GM12878 (cell line): ENCODE measurements at regions not wholly inside any gene's neighbourhood (a gene's known extent, or its start where the extent isn't known, plus 50 kb on each side); places are given as distances from the start of the nearest gene placed in this dataset.

ENCODE experiments used
- ATAC-seq: fragments of 200-7000 bp; cut with Tn5 transposase; 3 replicates; pipeline ENCODE4 v1.9.1; 2020; ENCODE audit warnings: mild to moderate bottlenecking, moderate library complexity
- BruUV-seq: library from RNA; stranded (reverse); fragments of 400-500 nt; replicated peaks from 2 replicates; lab custom pipeline; 2021; lab: Mats Ljungman, UMichigan
- CTCF ChIA-PET: fragments of 300-600 bp; sonication (Branson Sonifier 250); formaldehyde crosslinking; extraction: SDS; loops from one replicate; lab custom pipeline; 2021; ENCODE audit warnings: inconsistent platforms; lab: Yijun Ruan, JAX
- POLR2A ChIA-PET: fragments of 350-600 bp; formaldehyde crosslinking; extraction: SDS; loops from one replicate; lab custom pipeline; 2021; ENCODE audit warnings: inconsistent platforms; lab: Charles Lee
- RAD21 ChIA-PET: fragments of 300-600 bp; sonication (Branson Sonifier 250); formaldehyde crosslinking; loops from one replicate; lab custom pipeline; 2023; ENCODE audit warnings: antibody characterized with exemption; ENCODE audit not compliant: unreplicated experiment; lab: Charles Lee
- SMC1A ChIA-PET: fragments of 300-600 bp; sonication (Branson Sonifier 250); formaldehyde crosslinking; loops from one replicate; lab custom pipeline; 2023; ENCODE audit not compliant: unreplicated experiment, uncharacterized antibody; lab: Charles Lee
- DNase-seq: peaks from one replicate; pipeline ENCODE4 v3.0.0-alpha.2; 2011; ENCODE audit warnings: low read depth, low spot score
- FAIRE-seq: peaks from 3 replicates; lab custom pipeline; 2011; peaks lifted over from hg19 to GRCh38; lab: Jason Lieb, UNC
- H2AFZ ChIP-seq: 2 replicates; pipeline ENCODE4 v1.6.0; 2011; ENCODE audit warnings: low read depth, low read length, control low read depth; ENCODE audit not compliant: control insufficient read depth
- H3K27ac ChIP-seq: 2 replicates; pipeline ENCODE4 v1.5.1; 2011; ENCODE audit warnings: control low read depth; ENCODE audit not compliant: control insufficient read depth, insufficient read depth
- H3K27me3 ChIP-seq, 2 experiments: replicated peaks in 1 of 2; 2 replicates each; pipeline versions ENCODE4 v1.6.0 to v1.6.1; 2011; ENCODE audit warnings: low read length in 1 of 2; ENCODE audit not compliant: control insufficient read depth in 2 of 2, insufficient read depth in 2 of 2
- H3K36me3 ChIP-seq, 2 experiments: 2 replicates each; pipeline ENCODE4 v1.5.1; 2011; ENCODE audit warnings: low read length in 1 of 2; ENCODE audit not compliant: control insufficient read depth in 2 of 2, insufficient read depth in 2 of 2
- H3K4me1 ChIP-seq: 2 replicates; pipeline ENCODE4 v1.6.1; 2011; ENCODE audit warnings: mild to moderate bottlenecking, low read length, moderate library complexity, mixed read lengths; ENCODE audit not compliant: control insufficient read depth, insufficient read depth
- H3K4me2 ChIP-seq: 2 replicates; pipeline ENCODE4 v1.6.0; 2011; ENCODE audit warnings: control low read depth; ENCODE audit not compliant: control insufficient read depth, insufficient read depth
- H3K4me3 ChIP-seq: fragments of 200-600 bp; sonication (generic); 2 replicates; pipeline ENCODE4 v1.5.1; 2016
- H3K79me2 ChIP-seq: 2 replicates; pipeline ENCODE4 v1.6.0; 2011; ENCODE audit warnings: low read length; ENCODE audit not compliant: control insufficient read depth, insufficient read depth
- H3K9ac ChIP-seq: 2 replicates; pipeline ENCODE4 v1.8.0; 2011; ENCODE audit warnings: low read length, control low read depth, mixed read lengths; ENCODE audit not compliant: control insufficient read depth, insufficient read depth
- H3K9me3 ChIP-seq: replicated peaks from 3 replicates; pipeline ENCODE4 v1.5.1; 2011; ENCODE audit warnings: mild to moderate bottlenecking, low read length; ENCODE audit not compliant: control insufficient read depth, insufficient read depth
- H4K20me1 ChIP-seq: 2 replicates; pipeline ENCODE4 v1.6.0; 2011; ENCODE audit not compliant: control insufficient read depth, insufficient read depth
- CHD1 ChIP-seq: IDR thresholded peaks from 2 replicates; pipeline ENCODE4 v1.6.1; 2012; ENCODE audit warnings: low read depth, low read length, improper control_type of control experiment
- DPF2 ChIP-seq: fragments of 450-650 bp; IDR thresholded peaks from 2 replicates; pipeline ENCODE4 v1.6.1; 2017; ENCODE audit warnings: mild to moderate bottlenecking
- HCFC1 ChIP-seq: fragments of 150-350 bp; IDR thresholded peaks from 2 replicates; pipeline ENCODE4 v1.6.1; 2014; ENCODE audit warnings: low read length
- NFYA ChIP-seq: IDR thresholded peaks from 2 replicates; pipeline ENCODE4 v1.6.1; 2011; ENCODE audit warnings: low read depth, mild to moderate bottlenecking, low read length, improper control_type of control experiment, borderline replicate concordance
- TAF1 ChIP-seq: IDR thresholded peaks from 2 replicates; pipeline ENCODE4 v1.6.1; 2011; ENCODE audit warnings: mild to moderate bottlenecking, low read depth, low read length, borderline replicate concordance
- TCF7 ChIP-seq: IDR thresholded peaks from 2 replicates; pipeline ENCODE4 v1.6.1; 2014; ENCODE audit warnings: antibody characterized with exemption, borderline replicate concordance
- ZNF207 ChIP-seq: fragments of 450-650 bp; IDR thresholded peaks from 2 replicates; pipeline ENCODE4 v1.6.1; 2014; ENCODE audit warnings: antibody characterized with exemption, mild to moderate bottlenecking, borderline replicate concordance
- ZNF687 ChIP-seq: fragments of 450-650 bp; IDR thresholded peaks from 2 replicates; pipeline ENCODE4 v1.6.1; 2017; ENCODE audit warnings: mild to moderate bottlenecking, moderate library complexity
- WGBS: methylation state at CpG from one replicate; pipeline ENCODE4 v1.1.6; 2016; ENCODE audit warnings: low lambda C conversion rate; ENCODE audit not compliant: insufficient replicate concordance, insufficient coverage; ENCODE audit errors: missing lambda C conversion rate; 5-methylcytosine and 5-hydroxymethylcytosine counted together
- in situ Hi-C: fragments of 300-500 bp; cut with MboI; formaldehyde crosslinking; loops from 9 replicates; pipeline ENCODE4 v1.14.3; 2018; ENCODE audit warnings: mixed read lengths
- intact Hi-C: fragments of 100-400 bp; cut with micrococcal nuclease; formaldehyde crosslinking; loops from one replicate; pipeline ENCODE4 v1.14.2; 2022; ENCODE audit not compliant: unreplicated experiment
- TF ChIP-seq, protein P1 (sequence below): fragments of 450-650 bp; IDR thresholded peaks from 2 replicates; pipeline ENCODE4 v1.6.1; 2017; ENCODE audit warnings: mild to moderate bottlenecking
- TF ChIP-seq, protein P2 (sequence below): IDR thresholded peaks from 2 replicates; pipeline ENCODE4 v1.6.1; 2012; ENCODE audit warnings: low read depth, low read length, improper control_type of control experiment

GRCh38 chr2:104179644-104180043 is 674.3 kb upstream of the POU3F3 start (continued):
- no peak for TF ChIP-seq ZNF687

DNA sequence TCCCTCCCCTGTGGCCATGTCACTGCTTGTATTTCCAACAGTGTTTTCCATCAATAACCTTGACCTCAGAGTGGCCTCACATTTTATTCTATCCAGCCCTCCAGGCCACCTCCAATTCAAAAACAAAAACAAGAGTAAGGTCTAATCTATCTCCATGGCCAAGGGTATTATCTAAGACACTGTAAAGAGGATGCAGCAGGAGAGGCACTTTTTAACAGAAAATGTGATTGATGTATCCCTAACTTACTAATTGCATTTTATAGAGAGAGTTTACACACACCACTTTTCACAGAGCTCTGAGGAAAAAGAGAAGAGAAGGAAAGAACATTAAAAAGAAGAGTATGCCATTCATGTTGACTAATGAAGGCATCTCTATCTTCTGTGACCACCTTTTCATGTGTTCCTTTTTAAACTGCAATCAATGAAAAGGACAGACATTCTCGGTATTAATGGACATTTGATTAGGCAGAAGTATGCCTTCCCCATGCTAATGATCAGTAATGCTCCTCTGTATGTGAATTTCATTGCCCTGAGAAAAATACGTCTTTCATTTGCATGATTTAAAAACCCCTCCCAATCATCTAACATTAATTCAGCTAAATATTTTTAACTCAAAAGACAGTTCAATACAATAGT is 653.3 kb upstream of the POU3F3 start:
- FAIRE-seq (no peak), DNase-seq (no peak), ATAC-seq (no peak)
- WGBS: 0% methylated on average over 2 of the region's 2 CpGs
- SMC1A ChIA-PET: no interaction called here
- CTCF ChIA-PET: no interaction called here
- H3K36me3 ChIP-seq: no peaks in the 10 kb centered on the region
- RAD21 ChIA-PET: no interaction called here
- POLR2A ChIA-PET: no interaction called here
- BruUV-seq: no TSS peak
- in situ Hi-C loops: no loop called here
- no peak overlapping the region for H3K9ac ChIP-seq
- no peak overlapping the region for H3K27ac ChIP-seq
- H3K79me2 ChIP-seq: no peaks in the 10 kb centered on the region
- H2AFZ ChIP-seq: no peak overlapping the region
- H3K4me1 ChIP-seq: no peaks in the 10 kb centered on the region
- H3K4me3 ChIP-seq: no peak overlapping the region
- H4K20me1 ChIP-seq: no peaks in the 10 kb centered on the region
- intact Hi-C loops: no loop called here
- H3K27me3 ChIP-seq: no peaks in the 10 kb centered on the region
- H3K4me2 ChIP-seq: no peak overlapping the region
- H3K9me3 ChIP-seq: no peaks in the 10 kb centered on the region
- TF ChIP-seq HCFC1 (no peak), TCF7 (no peak), CHD1 (no peak), NFYA (no peak), TAF1 (no peak), DPF2 (no peak), ZNF207 (no peak)
- TF ChIP-seq, protein P1, sequence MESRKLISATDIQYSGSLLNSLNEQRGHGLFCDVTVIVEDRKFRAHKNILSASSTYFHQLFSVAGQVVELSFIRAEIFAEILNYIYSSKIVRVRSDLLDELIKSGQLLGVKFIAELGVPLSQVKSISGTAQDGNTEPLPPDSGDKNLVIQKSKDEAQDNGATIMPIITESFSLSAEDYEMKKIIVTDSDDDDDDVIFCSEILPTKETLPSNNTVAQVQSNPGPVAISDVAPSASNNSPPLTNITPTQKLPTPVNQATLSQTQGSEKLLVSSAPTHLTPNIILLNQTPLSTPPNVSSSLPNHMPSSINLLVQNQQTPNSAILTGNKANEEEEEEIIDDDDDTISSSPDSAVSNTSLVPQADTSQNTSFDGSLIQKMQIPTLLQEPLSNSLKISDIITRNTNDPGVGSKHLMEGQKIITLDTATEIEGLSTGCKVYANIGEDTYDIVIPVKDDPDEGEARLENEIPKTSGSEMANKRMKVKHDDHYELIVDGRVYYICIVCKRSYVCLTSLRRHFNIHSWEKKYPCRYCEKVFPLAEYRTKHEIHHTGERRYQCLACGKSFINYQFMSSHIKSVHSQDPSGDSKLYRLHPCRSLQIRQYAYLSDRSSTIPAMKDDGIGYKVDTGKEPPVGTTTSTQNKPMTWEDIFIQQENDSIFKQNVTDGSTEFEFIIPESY: no peak
- TF ChIP-seq, protein P2, sequence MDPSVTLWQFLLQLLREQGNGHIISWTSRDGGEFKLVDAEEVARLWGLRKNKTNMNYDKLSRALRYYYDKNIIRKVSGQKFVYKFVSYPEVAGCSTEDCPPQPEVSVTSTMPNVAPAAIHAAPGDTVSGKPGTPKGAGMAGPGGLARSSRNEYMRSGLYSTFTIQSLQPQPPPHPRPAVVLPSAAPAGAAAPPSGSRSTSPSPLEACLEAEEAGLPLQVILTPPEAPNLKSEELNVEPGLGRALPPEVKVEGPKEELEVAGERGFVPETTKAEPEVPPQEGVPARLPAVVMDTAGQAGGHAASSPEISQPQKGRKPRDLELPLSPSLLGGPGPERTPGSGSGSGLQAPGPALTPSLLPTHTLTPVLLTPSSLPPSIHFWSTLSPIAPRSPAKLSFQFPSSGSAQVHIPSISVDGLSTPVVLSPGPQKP: no peak
